Subcutaneous abdominal adipose tissue (tissue), 5 donors: ENCODE measurements at regions not wholly inside any gene's neighbourhood (a gene's known extent, or its start where the extent isn't known, plus 50 kb on each side); places are given as distances from the start of the nearest gene placed in this dataset.

Experiments used
- H3K27ac ChIP-seq: one replicate; pipeline ENCODE4 v1.7.0; 2013; ENCODE audit warnings: low read depth, mild to moderate bottlenecking, inconsistent platforms, low read length, moderate library complexity
- H3K27me3 ChIP-seq, 5 donors: one replicate each; pipeline ENCODE4 v1.7.0; 2013; ENCODE audit warnings: low read length in 5 of 5, inconsistent platforms in 1 of 5; ENCODE audit not compliant: control insufficient read depth in 5 of 5, insufficient read depth in 4 of 5
- H3K36me3 ChIP-seq, 5 donors: one replicate each; pipeline ENCODE4 v1.7.0; 2013; ENCODE audit warnings: low read length in 5 of 5; ENCODE audit not compliant: control insufficient read depth in 5 of 5, insufficient read depth in 5 of 5
- H3K4me1 ChIP-seq, 5 donors: one replicate each; pipeline ENCODE4 v1.7.0; 2013; ENCODE audit warnings: low read length in 5 of 5, mild to moderate bottlenecking in 3 of 5, moderate library complexity in 1 of 5; ENCODE audit not compliant: control insufficient read depth in 5 of 5, insufficient read depth in 5 of 5
- H3K4me3 ChIP-seq, 5 donors: one replicate each; pipeline ENCODE4 v1.7.0; 2013; ENCODE audit warnings: low read length in 5 of 5, low read depth in 1 of 5
- H3K9ac ChIP-seq, 5 donors: one replicate each; pipeline ENCODE4 v1.7.0; 2013; ENCODE audit warnings: low read length in 5 of 5, mild to moderate bottlenecking in 4 of 5, moderate library complexity in 3 of 5
- H3K9me3 ChIP-seq, 5 donors: one replicate each; pipeline ENCODE4 v1.7.0; 2013; ENCODE audit warnings: low read length in 5 of 5; ENCODE audit not compliant: control insufficient read depth in 5 of 5
- donor health status: healthy.
- donor health status: healthy.
- donor health status: healthy.
- donor health status: healthy.
- donor health status: healthy.

- Histone ChIP-seq H3K4me1 (no peaks in the 10 kb centered on the region), H3K9ac (no peak overlapping the region), H3K9me3 (no peaks in the 10 kb centered on the region), H3K27me3 (peaks cover 0 to 3% (median 0%) of the 10 kb centered on the region in 5 donors), H3K27ac (no peak overlapping the region), H3K36me3 (no peaks in the 10 kb centered on the region), H3K4me3 (no peak overlapping the region)
These were observed 108.7 kb downstream of the BDH1 start for GRCh38 chr3:197447057-197447456.

- H3K4me1 ChIP-seq: no peaks in the 10 kb centered on the region
These were observed 109.1 kb downstream of the BDH1 start for GRCh38 chr3:197446700-197447056.

GRCh38 chr3:197445896-197446699 lies 109.7 kb downstream of the BDH1 start:
- no peak overlapping the region for H3K4me3 ChIP-seq
- no peaks in the 10 kb centered on the region for H3K9me3 ChIP-seq
- H3K27me3 ChIP-seq: peaks cover 0 to 3% (median 0%) of the 10 kb centered on the region in 5 donors
- H3K27ac ChIP-seq: no peak overlapping the region
- no peaks in the 10 kb centered on the region for H3K36me3 ChIP-seq
- no peaks in the 10 kb centered on the region for H3K4me1 ChIP-seq
- H3K9ac ChIP-seq: no peak overlapping the region

More at GRCh38 chr3:197446700-197447056, 109.1 kb downstream of the BDH1 start:
- Histone ChIP-seq H3K27ac (no peak overlapping the region), H3K27me3 (peaks cover 0 to 3% (median 0%) of the 10 kb centered on the region in 5 donors), H3K36me3 (no peaks in the 10 kb centered on the region), H3K4me3 (no peak overlapping the region), H3K9ac (no peak overlapping the region), H3K9me3 (no peaks in the 10 kb centered on the region)

GRCh38 chr3:197444793-197445379 lies 110.9 kb downstream of the BDH1 start:
- no peaks in the 10 kb centered on the region for H3K36me3 ChIP-seq
- peaks cover 0 to 3% (median under 1%) of the 10 kb centered on the region in 5 donors for H3K27me3 ChIP-seq
- H3K4me1 ChIP-seq: no peaks in the 10 kb centered on the region
- no peak overlapping the region for H3K9ac ChIP-seq
- H3K27ac ChIP-seq: no peak overlapping the region
- H3K9me3 ChIP-seq: no peaks in the 10 kb centered on the region
- H3K4me3 ChIP-seq: no peak overlapping the region

- Histone ChIP-seq H3K4me1 (no peaks in the 10 kb centered on the region), H3K36me3 (no peaks in the 10 kb centered on the region), H3K9ac (no peak overlapping the region), H3K9me3 (no peaks in the 10 kb centered on the region), H3K27ac (no peak overlapping the region), H3K4me3 (no peak overlapping the region), H3K27me3 (peaks cover 0 to 4% (median 3%) of the 10 kb centered on the region in 5 donors)
These were observed 112.3 kb downstream of the BDH1 start for GRCh38 chr3:197443506-197443905.

GRCh38 chr3:197440717-197441303 lies 115.0 kb downstream of the BDH1 start:
- Histone ChIP-seq H3K9me3 (no peaks in the 10 kb centered on the region), H3K4me1 (no peaks in the 10 kb centered on the region), H3K36me3 (no peaks in the 10 kb centered on the region), H3K27ac (no peak overlapping the region), H3K27me3 (peaks cover 0 to 4% (median 4%) of the 10 kb centered on the region in 5 donors), H3K4me3 (no peak overlapping the region), H3K9ac (no peak overlapping the region)

GRCh38 chr3:197438906-197439305 lies 116.9 kb downstream of the BDH1 start:
- Histone ChIP-seq H3K4me1 (no peaks in the 10 kb centered on the region), H3K9ac (no peak overlapping the region), H3K27me3 (peaks cover 0 to 4% (median 4%) of the 10 kb centered on the region in 5 donors), H3K27ac (no peak overlapping the region), H3K9me3 (no peaks in the 10 kb centered on the region), H3K36me3 (no peaks in the 10 kb centered on the region), H3K4me3 (no peak overlapping the region)

- Histone ChIP-seq H3K4me3 (no peak overlapping the region), H3K27me3 (peaks cover 0 to 4% (median 4%) of the 10 kb centered on the region in 5 donors), H3K4me1 (peaks cover 0 to 7% (median 0%) of the 10 kb centered on the region in 5 donors), H3K9me3 (no peaks in the 10 kb centered on the region), H3K9ac (no peak overlapping the region), H3K27ac (no peak overlapping the region), H3K36me3 (no peaks in the 10 kb centered on the region)
These were observed 120.3 kb downstream of the BDH1 start for GRCh38 chr3:197435426-197435825.

GRCh38 chr3:197434830-197435229 lies 120.9 kb downstream of the BDH1 start:
- Histone ChIP-seq H3K4me1 (peaks cover 0 to 8% (median 0%) of the 10 kb centered on the region in 5 donors), H3K27me3 (peaks cover 0 to 4% (median under 1%) of the 10 kb centered on the region in 5 donors), H3K36me3 (no peaks in the 10 kb centered on the region), H3K9ac (no peak overlapping the region), H3K27ac (no peak overlapping the region), H3K9me3 (no peaks in the 10 kb centered on the region), H3K4me3 (no peak overlapping the region)
